Trophoblast cell (in vitro differentiated cells and primary cell): ENCODE measurements at regions not wholly inside any gene's neighbourhood (a gene's known extent, or its start where the extent isn't known, plus 50 kb on each side); places are given as distances from the start of the nearest gene placed in this dataset.

Source experiments
- DNase-seq, 2 donors: peaks; one replicate each; pipeline ENCODE4 v3.0.0-alpha.2; 2016
- H2AFZ ChIP-seq: 2 replicates; pipeline ENCODE4 v1.6.1; 2013; ENCODE audit warnings: low read length, moderate library complexity, mild to moderate bottlenecking; ENCODE audit not compliant: insufficient read depth, poor library complexity
- H2AK5ac ChIP-seq: 2 replicates; pipeline ENCODE4 v1.6.1; 2013; ENCODE audit warnings: mild to moderate bottlenecking, low read length
- H2BK120ac ChIP-seq: 2 replicates; pipeline ENCODE4 v1.6.1; 2013; ENCODE audit warnings: low read length, mild to moderate bottlenecking, moderate library complexity; ENCODE audit not compliant: insufficient read depth, poor library complexity
- H2BK12ac ChIP-seq: 2 replicates; pipeline ENCODE4 v1.6.1; 2013; ENCODE audit warnings: mild to moderate bottlenecking, low read length, moderate library complexity
- H2BK5ac ChIP-seq: 2 replicates; pipeline ENCODE4 v1.6.1; 2013; ENCODE audit warnings: low read length, low read depth, moderate library complexity, mild to moderate bottlenecking; ENCODE audit not compliant: poor library complexity
- H3K14ac ChIP-seq: 2 replicates; pipeline ENCODE4 v1.6.1; 2013; ENCODE audit warnings: mild to moderate bottlenecking, low read length
- H3K18ac ChIP-seq: 2 replicates; pipeline ENCODE4 v1.6.1; 2013; ENCODE audit warnings: mild to moderate bottlenecking, low read length
- H3K23ac ChIP-seq: 2 replicates; pipeline ENCODE4 v1.6.1; 2013; ENCODE audit warnings: low read length
- H3K27ac ChIP-seq: 2 replicates; pipeline ENCODE4 v1.5.1; 2013; ENCODE audit warnings: low read depth, mild to moderate bottlenecking, inconsistent platforms, low read length, moderate library complexity
- H3K27me3 ChIP-seq: 2 replicates; pipeline ENCODE4 v1.6.1; 2013; ENCODE audit warnings: inconsistent platforms, mild to moderate bottlenecking, low read length, moderate library complexity; ENCODE audit not compliant: insufficient read depth
- H3K36me3 ChIP-seq, 2 experiments: 1 replicate in 1 of 2; 2 replicates in 1 of 2; pipeline ENCODE4 v1.6.1; 2013; ENCODE audit warnings: low read length in 2 of 2, mild to moderate bottlenecking in 2 of 2, moderate library complexity in 1 of 2; ENCODE audit not compliant: insufficient read depth in 2 of 2, control insufficient read depth in 1 of 2
- H3K4ac ChIP-seq: 2 replicates; pipeline ENCODE4 v1.6.1; 2013; ENCODE audit warnings: low read depth, mild to moderate bottlenecking, low read length, moderate library complexity
- H3K4me1 ChIP-seq, 2 experiments: 1 replicate in 1 of 2; 2 replicates in 1 of 2; pipeline ENCODE4 v1.6.1; 2013; ENCODE audit warnings: low read length in 2 of 2, mild to moderate bottlenecking in 2 of 2, moderate library complexity in 1 of 2; ENCODE audit not compliant: insufficient read depth in 2 of 2, control insufficient read depth in 1 of 2
- H3K4me2 ChIP-seq: 2 replicates; pipeline ENCODE4 v1.6.1; 2013; ENCODE audit warnings: inconsistent platforms, mild to moderate bottlenecking, low read length, moderate library complexity
- H3K4me3 ChIP-seq: 2 replicates; pipeline ENCODE4 v1.5.1; 2013; ENCODE audit warnings: mild to moderate bottlenecking, low read depth, low read length, inconsistent platforms
- H3K79me1 ChIP-seq: one replicate; pipeline ENCODE4 v1.6.1; 2013; ENCODE audit warnings: low read length
- H3K79me2 ChIP-seq: 2 replicates; pipeline ENCODE4 v1.6.1; 2013; ENCODE audit warnings: low read length, mild to moderate bottlenecking; ENCODE audit not compliant: control insufficient read depth, insufficient read depth, poor library complexity
- H3K9ac ChIP-seq: 2 replicates; pipeline ENCODE4 v1.6.1; 2013; ENCODE audit warnings: mild to moderate bottlenecking, low read length
- H3K9me3 ChIP-seq: 2 replicates; pipeline ENCODE4 v1.6.1; 2013; ENCODE audit warnings: low read depth, mild to moderate bottlenecking, control low read depth, inconsistent platforms, low read length; ENCODE audit not compliant: insufficient read depth
- H4K12ac ChIP-seq: 2 replicates; pipeline ENCODE4 v1.6.1; 2013; ENCODE audit warnings: low read depth, mild to moderate bottlenecking, low read length, moderate library complexity
- H4K8ac ChIP-seq: 2 replicates; pipeline ENCODE4 v1.6.1; 2013; ENCODE audit warnings: low read depth, mild to moderate bottlenecking, low read length, moderate library complexity
- H4K91ac ChIP-seq: one replicate; pipeline ENCODE4 v1.6.1; 2013; ENCODE audit warnings: low read depth, mild to moderate bottlenecking, low read length, moderate library complexity
- WGBS: extraction: QIAGEN DNeasy Blood & Tissue Kit; methylation state at CpG from one replicate; pipeline ENCODE4 v1.1.7; 2013; ENCODE audit warnings: missing lambda C conversion rate; ENCODE audit not compliant: insufficient read length, insufficient coverage; ENCODE audit errors: extremely low coverage; 5-methylcytosine and 5-hydroxymethylcytosine counted together

DNA sequence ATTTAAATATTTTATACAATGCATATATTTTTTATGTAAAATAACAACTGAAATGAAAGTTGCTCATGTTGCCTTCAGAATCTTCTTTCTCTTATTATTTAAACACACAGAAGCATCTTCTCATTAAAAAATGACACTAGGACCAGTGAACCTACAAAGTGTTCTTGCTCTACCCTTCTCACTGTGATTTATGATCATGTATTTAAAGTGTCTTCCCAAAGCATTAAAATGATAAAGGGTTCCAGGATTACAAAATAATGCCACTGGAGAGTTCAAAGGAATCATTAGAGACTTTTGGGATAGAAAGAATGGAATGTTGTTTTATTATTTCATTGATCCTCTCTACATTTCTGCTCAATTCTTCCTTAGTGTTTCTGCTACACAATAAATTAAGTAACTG is 643.6 kb upstream of the SLITRK1 start:
- Histone ChIP-seq H3K36me3 (no peaks in the 10 kb centered on the region), H3K79me1 (no peaks in the 10 kb centered on the region), H3K4me3 (no peak overlapping the region), H3K4me1 (no peaks in the 10 kb centered on the region), H3K27ac (no peak overlapping the region), H2BK5ac (no peak overlapping the region), H3K27me3 (no peaks in the 10 kb centered on the region), H4K12ac (no peak overlapping the region), H2BK12ac (no peak overlapping the region), H3K14ac (no peak overlapping the region), H2AK5ac (no peak overlapping the region), H3K9ac (no peak overlapping the region), H3K4me2 (no peak overlapping the region), H4K8ac (no peak overlapping the region), H4K91ac (no peak overlapping the region), H2BK120ac (no peak overlapping the region), H2AFZ (no peak overlapping the region), H3K9me3 (no peaks in the 10 kb centered on the region), H3K79me2 (no peaks in the 10 kb centered on the region), H3K18ac (no peak overlapping the region), H3K4ac (no peak overlapping the region), H3K23ac (no peak overlapping the region)
- DNase-seq = no peak

DNA sequence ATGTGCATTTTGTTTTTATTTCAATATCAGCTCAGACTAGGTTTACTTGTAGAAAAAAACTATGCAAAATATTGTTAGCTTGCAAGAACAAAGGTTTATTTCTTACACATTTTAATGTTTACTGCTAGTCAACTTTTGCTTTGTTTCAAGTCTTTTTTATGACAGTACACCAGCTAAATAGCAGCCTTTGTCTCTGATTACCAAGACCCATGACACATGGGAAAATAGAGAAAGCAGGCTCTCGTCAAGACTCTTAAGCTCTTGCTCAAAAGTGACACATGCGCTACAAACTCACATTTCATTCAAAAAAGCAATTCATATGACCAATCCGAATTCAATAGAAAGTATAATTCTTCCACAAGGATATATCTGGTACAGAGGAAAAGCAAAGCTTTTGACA is 642.3 kb upstream of the SLITRK1 start:
- Histone ChIP-seq H2AFZ (no peak overlapping the region), H4K91ac (no peak overlapping the region), H3K79me1 (no peaks in the 10 kb centered on the region), H3K23ac (no peak overlapping the region), H3K27ac (no peak overlapping the region), H3K36me3 (no peaks in the 10 kb centered on the region), H3K14ac (no peak overlapping the region), H3K9me3 (no peaks in the 10 kb centered on the region), H3K4me3 (no peak overlapping the region), H3K4ac (no peak overlapping the region), H2BK5ac (no peak overlapping the region), H4K12ac (no peak overlapping the region), H2BK120ac (no peak overlapping the region), H3K9ac (no peak overlapping the region), H2AK5ac (no peak overlapping the region), H3K18ac (no peak overlapping the region), H3K4me1 (no peaks in the 10 kb centered on the region), H3K27me3 (no peaks in the 10 kb centered on the region), H3K79me2 (no peaks in the 10 kb centered on the region), H3K4me2 (no peak overlapping the region), H4K8ac (no peak overlapping the region), H2BK12ac (no peak overlapping the region)
- no CpG with 5 or more reads among the region's 3 CpGs for WGBS
- DNase-seq = no peak

DNA sequence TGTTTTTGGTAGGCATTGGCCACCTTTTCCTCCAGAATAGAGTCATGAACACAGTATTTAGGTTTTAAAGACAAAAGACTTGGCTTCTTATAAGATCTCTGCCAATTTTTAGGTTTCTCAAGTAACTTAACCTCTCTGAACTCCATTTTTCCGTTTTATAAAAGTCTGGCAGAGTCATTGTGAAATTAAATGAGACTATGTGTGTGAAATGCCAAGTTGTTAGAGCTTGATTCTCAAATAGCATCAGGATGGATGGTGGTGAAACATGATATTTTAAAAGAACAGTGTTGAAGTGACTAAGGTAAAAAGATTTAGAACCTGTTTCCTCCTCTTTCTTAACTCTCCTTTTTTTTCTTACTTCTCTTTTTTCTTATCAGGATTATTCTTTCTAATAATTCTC is 617.7 kb upstream of the SLITRK1 start:
- Histone ChIP-seq H3K14ac (no peak overlapping the region), H3K23ac (no peak overlapping the region), H3K79me1 (no peaks in the 10 kb centered on the region), H2BK12ac (no peak overlapping the region), H3K4me1 (no peaks in the 10 kb centered on the region), H2BK5ac (no peak overlapping the region), H3K4me3 (no peak overlapping the region), H3K27ac (no peak overlapping the region), H3K4ac (no peak overlapping the region), H3K36me3 (no peaks in the 10 kb centered on the region), H2AFZ (no peak overlapping the region), H3K79me2 (no peaks in the 10 kb centered on the region), H4K12ac (no peak overlapping the region), H4K8ac (no peak overlapping the region), H2AK5ac (no peak overlapping the region), H4K91ac (no peak overlapping the region), H3K27me3 (no peaks in the 10 kb centered on the region), H2BK120ac (no peak overlapping the region), H3K4me2 (no peak overlapping the region), H3K9ac (no peak overlapping the region), H3K18ac (no peak overlapping the region), H3K9me3 (no peaks in the 10 kb centered on the region)
- no CpG with 5 or more reads among the region's 1 CpG for WGBS
- DNase-seq = no peak

GRCh38 chr13:84497613-84498012 is 615.3 kb upstream of the SLITRK1 start:
- H2AK5ac ChIP-seq = no peak overlapping the region
- no peak for DNase-seq
- no peak overlapping the region for H3K23ac ChIP-seq
- H2AFZ ChIP-seq = no peak overlapping the region
- no peak overlapping the region for H3K9ac ChIP-seq
- H3K9me3 ChIP-seq = no peaks in the 10 kb centered on the region
- no peak overlapping the region for H4K8ac ChIP-seq
- no peak overlapping the region for H2BK120ac ChIP-seq
- no peak overlapping the region for H3K27ac ChIP-seq
- H3K4me3 ChIP-seq = no peak overlapping the region
- H3K79me1 ChIP-seq = no peaks in the 10 kb centered on the region
- no peak overlapping the region for H3K4ac ChIP-seq
- no peak overlapping the region for H3K4me2 ChIP-seq
- no CpG with 5 or more reads among the region's 5 CpGs for WGBS
- H3K4me1 ChIP-seq = no peaks in the 10 kb centered on the region
- H3K36me3 ChIP-seq = no peaks in the 10 kb centered on the region
- H4K91ac ChIP-seq = no peak overlapping the region
- H3K14ac ChIP-seq = no peak overlapping the region
- H3K79me2 ChIP-seq = no peaks in the 10 kb centered on the region
- H4K12ac ChIP-seq = no peak overlapping the region
- H3K27me3 ChIP-seq = no peaks in the 10 kb centered on the region
- H2BK12ac ChIP-seq = no peak overlapping the region
- H2BK5ac ChIP-seq = no peak overlapping the region
- no peak overlapping the region for H3K18ac ChIP-seq

GRCh38 chr13:84491952-84492351 is 609.7 kb upstream of the SLITRK1 start:
- no peaks in the 10 kb centered on the region for H3K27me3 ChIP-seq
- H3K79me2 ChIP-seq = no peaks in the 10 kb centered on the region
- no peak overlapping the region for H2BK5ac ChIP-seq
- WGBS = no CpG with 5 or more reads among the region's 4 CpGs
- H3K4me2 ChIP-seq = no peak overlapping the region
- no peak overlapping the region for H4K91ac ChIP-seq
- no peak overlapping the region for H3K4me3 ChIP-seq
- H3K18ac ChIP-seq = no peak overlapping the region
- no peak overlapping the region for H3K4ac ChIP-seq
- no peak overlapping the region for H4K8ac ChIP-seq
- no peak overlapping the region for H2AFZ ChIP-seq
- H3K27ac ChIP-seq = no peak overlapping the region
- H3K4me1 ChIP-seq = no peaks in the 10 kb centered on the region
- no peak overlapping the region for H2BK12ac ChIP-seq
- no peak overlapping the region for H4K12ac ChIP-seq
- H3K23ac ChIP-seq = no peak overlapping the region
- no peaks in the 10 kb centered on the region for H3K36me3 ChIP-seq
- H3K14ac ChIP-seq = no peak overlapping the region
- DNase-seq = no peak
- H3K9me3 ChIP-seq = peaks cover 2% of the 10 kb centered on the region
- no peak overlapping the region for H2AK5ac ChIP-seq
- H3K9ac ChIP-seq = no peak overlapping the region
- H3K79me1 ChIP-seq = no peaks in the 10 kb centered on the region
- no peak overlapping the region for H2BK120ac ChIP-seq
